HepG2 (cell line): ENCODE measurements at regions not wholly inside any gene's neighbourhood (a gene's known extent, or its start where the extent isn't known, plus 50 kb on each side); places are given as distances from the start of the nearest gene placed in this dataset.

Experiments used
- ATAC-seq: fragments of 200-7000 bp; cut with Tn5 transposase; 3 replicates; pipeline ENCODE4 v1.9.1; 2020; ENCODE audit warnings: mild to moderate bottlenecking, moderate library complexity
- BruUV-seq: library from RNA; stranded (reverse); fragments of 400-500 nt; replicated peaks from 2 replicates; lab custom pipeline; 2021; lab: Mats Ljungman, UMichigan
- CTCF ChIA-PET: fragments of 300-600 bp; formaldehyde crosslinking; extraction: SDS; loops from one replicate; lab custom pipeline; 2021; ENCODE audit warnings: low total read pairs, inconsistent platforms, low intra/inter-chr PET ratio; lab: Yijun Ruan, JAX
- POLR2A ChIA-PET: fragments of 350-600 bp; sonication (Branson Sonifier 250); formaldehyde crosslinking; loops from one replicate; lab custom pipeline; 2020; ENCODE audit warnings: antibody characterized with exemption, inconsistent platforms; lab: Yijun Ruan, JAX
- DNase-seq: peaks from one replicate; pipeline ENCODE4 v3.0.0-alpha.2; 2015; ENCODE audit warnings: low spot score
- FAIRE-seq: peaks from 3 replicates; lab custom pipeline; 2011; peaks lifted over from hg19 to GRCh38; lab: Jason Lieb, UNC
- H2AFZ ChIP-seq: one replicate; pipeline ENCODE4 v1.6.1; 2011; ENCODE audit warnings: low read length, inconsistent platforms
- H3K27ac ChIP-seq: fragments of 300-600 bp; 3 replicates; pipeline ENCODE4 v1.8.0; 2011; ENCODE audit warnings: mixed run types, mild to moderate bottlenecking, mixed read lengths, low read length, inconsistent platforms; ENCODE audit not compliant: insufficient read depth; ENCODE audit errors: extremely low read length
- H3K27me3 ChIP-seq, 2 experiments: fragments of 200-600 bp in 1 of 2; 2 replicates in 1 of 2; 3 replicates in 1 of 2; pipeline versions ENCODE4 v1.6.0 to v1.8.0; 2011; ENCODE audit warnings: low read length in 2 of 2, mild to moderate bottlenecking in 2 of 2, moderate library complexity in 2 of 2, inconsistent platforms in 1 of 2; ENCODE audit not compliant: insufficient read depth in 2 of 2, control insufficient read depth in 1 of 2
- H3K36me3 ChIP-seq, 2 experiments: fragments of 200-600 bp in 1 of 2; replicated peaks in 1 of 2; 2 replicates in 1 of 2; 3 replicates in 1 of 2; pipeline versions ENCODE4 v1.5.1 to v1.8.0; 2011; ENCODE audit warnings: low read length in 2 of 2, inconsistent platforms in 1 of 2; ENCODE audit not compliant: insufficient read depth in 2 of 2, control insufficient read depth in 1 of 2
- H3K4me1 ChIP-seq: 2 replicates; pipeline ENCODE4 v1.5.1; 2012; ENCODE audit warnings: low read length, inconsistent platforms; ENCODE audit not compliant: insufficient read depth
- H3K4me2 ChIP-seq: 2 replicates; pipeline ENCODE4 v1.6.0; 2011; ENCODE audit warnings: low read depth, low read length, inconsistent platforms
- H3K4me3 ChIP-seq, 3 experiments: fragments of 200-600 bp in 1 of 3; sonication (generic), shearing (Covaris generic) in 1 of 3; replicated peaks in 1 of 3; 2 replicates each; pipeline ENCODE4 v1.5.1; 2011 to 2016; ENCODE audit warnings: low read length in 3 of 3, inconsistent platforms in 2 of 3, low read depth in 2 of 3, mild to moderate bottlenecking in 2 of 3, control low read depth in 1 of 3, mixed read lengths in 1 of 3; ENCODE audit not compliant: insufficient read depth in 1 of 3
- H3K79me2 ChIP-seq: one replicate; pipeline ENCODE4 v1.6.1; 2011; ENCODE audit warnings: low read length, inconsistent platforms; ENCODE audit not compliant: insufficient read depth
- H3K9ac ChIP-seq: 2 replicates; pipeline ENCODE4 v1.6.0; 2011; ENCODE audit warnings: mild to moderate bottlenecking, low read depth, low read length, inconsistent platforms; ENCODE audit not compliant: insufficient read depth
- H3K9me3 ChIP-seq: 2 replicates; pipeline ENCODE4 v1.5.1; 2012; ENCODE audit warnings: mild to moderate bottlenecking, low read length
- H4K20me1 ChIP-seq: 2 replicates; pipeline ENCODE4 v1.6.0; 2011; ENCODE audit warnings: inconsistent platforms, mild to moderate bottlenecking, low read length, moderate library complexity; ENCODE audit not compliant: insufficient read depth
- AKAP8 ChIP-seq: sonication (generic); formaldehyde crosslinking; IDR thresholded peaks from 2 replicates; pipeline ENCODE4 v1.5.1; 2020; ENCODE audit warnings: mild to moderate bottlenecking, missing genetic modification reagents
- ATF3 ChIP-seq: sonication (generic); formaldehyde crosslinking; IDR thresholded peaks from 2 replicates; pipeline ENCODE4 v1.4.0; 2020; ENCODE audit warnings: missing genetic modification reagents
- E2F1 ChIP-seq: sonication (generic); formaldehyde crosslinking; IDR thresholded peaks from 2 replicates; pipeline ENCODE4 v1.5.0; 2020; ENCODE audit warnings: missing genetic modification reagents
- FOSL2 ChIP-seq: sonication (generic); formaldehyde crosslinking; IDR thresholded peaks from 2 replicates; pipeline ENCODE4 v1.4.0; 2020; ENCODE audit warnings: missing genetic modification reagents
- HNF4G ChIP-seq, 2 experiments: sonication (generic) in 1 of 2; formaldehyde crosslinking in 1 of 2; IDR thresholded peaks; 2 replicates each; pipeline versions ENCODE4 v1.4.0 to v1.6.1; 2011 to 2020; ENCODE audit warnings: borderline replicate concordance in 2 of 2, low read depth in 2 of 2, mild to moderate bottlenecking in 2 of 2, low read length in 1 of 2, missing genetic modification reagents in 1 of 2, moderate library complexity in 1 of 2
- JUNB ChIP-seq: sonication (generic); formaldehyde crosslinking; IDR thresholded peaks from 2 replicates; pipeline ENCODE4 v1.8.0; 2022; ENCODE audit warnings: missing genetic modification reagents, mild to moderate bottlenecking, borderline replicate concordance
- NR2F6 ChIP-seq, 2 experiments: IDR thresholded peaks; 2 replicates each; pipeline ENCODE4 v1.6.1; 2016; ENCODE audit warnings: antibody characterized with exemption in 1 of 2, mild to moderate bottlenecking in 1 of 2
- TFAP4 ChIP-seq: sonication (generic); IDR thresholded peaks from 2 replicates; pipeline ENCODE4 v1.6.1; 2016; ENCODE audit warnings: low read depth, borderline replicate concordance
- ZBTB4 ChIP-seq: sonication (generic); formaldehyde crosslinking; IDR thresholded peaks from 2 replicates; pipeline ENCODE4 v1.4.0; 2020; ENCODE audit warnings: missing genetic modification reagents, mild to moderate bottlenecking, borderline replicate concordance
- WGBS: methylation state at CpG from one replicate; pipeline ENCODE4 v1.1.6; 2017; ENCODE audit warnings: low lambda C conversion rate; 5-methylcytosine and 5-hydroxymethylcytosine counted together
- in situ Hi-C: cut with HindIII; loops from 2 replicates; pipeline ENCODE4 v1.10.0; 2017; ENCODE audit warnings: low pct_unique_long_range_greater_than_20kb; ENCODE audit not compliant: extremely low pct_ligation_motif_present
- intact Hi-C: fragments of 100-400 bp; cut with micrococcal nuclease; formaldehyde crosslinking; loops from one replicate; pipeline ENCODE4 v1.10.0; 2022; ENCODE audit not compliant: unreplicated experiment

GRCh38 chr16:79658301-79659033, 57.9 kb upstream of the MAF start:
- TF ChIP-seq ATF3 (CRISPR knock-in tag): peak; percentile 58; the same call in 1 of the 2 replicates
- TF ChIP-seq FOSL2 (CRISPR knock-in tag): peak; percentile 90
- no peak for TF ChIP-seq AKAP8 (CRISPR knock-in tag)
- TF ChIP-seq JUNB (CRISPR knock-in tag): peak; percentile 40; the same call in 1 of the 2 replicates
- peak; percentile 71; the same call in 1 of the 2 replicates for TF ChIP-seq TFAP4
- Histone ChIP-seq H3K9me3 (peaks cover 23% of the 10 kb centered on the region; the same call in 1 of the 2 replicates), H3K36me3 (no peaks in the 10 kb centered on the region), H3K4me1 (no peaks in the 10 kb centered on the region), H3K4me2 (no peak overlapping the region), H3K4me3 (no peak overlapping the region), H3K27ac (no peak overlapping the region), H2AFZ (no peak overlapping the region), H4K20me1 (no peaks in the 10 kb centered on the region), H3K9ac (no peak overlapping the region), H3K79me2 (no peaks in the 10 kb centered on the region), H3K27me3 (no peaks in the 10 kb centered on the region)
- WGBS: 54% methylated on average over 20 of the region's 22 CpGs
- ATAC-seq (peak; percentile 58; the same call in 2 of the 3 replicates), DNase-seq (peak; percentile 22), FAIRE-seq (no peak)
- ChIA-PET CTCF (no interaction called here), POLR2A (no interaction called here)
- intact Hi-C loops: no loop called here
- BruUV-seq: no TSS peak
- in situ Hi-C loops: no loop called here

GRCh38 chr16:79656553-79657115, 56.1 kb upstream of the MAF start:
- BruUV-seq: no TSS peak
- CTCF ChIA-PET: no interaction called here
- Histone ChIP-seq H3K4me1 (no peaks in the 10 kb centered on the region), H2AFZ (no peak overlapping the region), H3K4me2 (no peak overlapping the region), H4K20me1 (no peaks in the 10 kb centered on the region), H3K79me2 (no peaks in the 10 kb centered on the region), H3K4me3 (no peak overlapping the region), H3K27ac (no peak overlapping the region), H3K9ac (no peak overlapping the region), H3K27me3 (no peaks in the 10 kb centered on the region), H3K36me3 (no peaks in the 10 kb centered on the region), H3K9me3 (peaks cover 5% of the 10 kb centered on the region; the same call in 1 of the 2 replicates)
- no peak for DNase-seq
- no peak for ATAC-seq
- 86% methylated on average over 6 of the region's 6 CpGs for WGBS
- no peak for FAIRE-seq
- in situ Hi-C loops: no loop called here
- POLR2A ChIA-PET: no interaction called here
- intact Hi-C loops: no loop called here
- no peak for TF ChIP-seq HNF4G (IDR thresholded peaks at IDR 0.05; ENCODE audit: borderline replicate concordance, low read depth, low read length)
- TF ChIP-seq HNF4G (CRISPR knock-in tag; IDR thresholded peaks at IDR 0.05; ENCODE audit: borderline replicate concordance, low read depth): no peak
- no peak for TF ChIP-seq ZBTB4
- no peak for TF ChIP-seq NR2F6 (IDR thresholded peaks at IDR 0.05)
- no peak for TF ChIP-seq NR2F6 (CRISPR knock-in tag; IDR thresholded peaks at IDR 0.05)
- TF ChIP-seq E2F1: no peak
